Medulla oblongata (tissue), 1 donor: ENCODE measurements at regions not wholly inside any gene's neighbourhood (a gene's known extent, or its start where the extent isn't known, plus 50 kb on each side); places are given as distances from the start of the nearest gene placed in this dataset.
"Not testable (repeated sequence)": the region's sequence is repeated elsewhere in the genome, so short reads cannot be mapped to it uniquely, and the experiment has no call there.

Experiments used
- DNase-seq: peaks from one replicate; pipeline ENCODE4 v3.0.0-alpha.2; 2015; ENCODE audit errors: extremely low spot score

DNA sequence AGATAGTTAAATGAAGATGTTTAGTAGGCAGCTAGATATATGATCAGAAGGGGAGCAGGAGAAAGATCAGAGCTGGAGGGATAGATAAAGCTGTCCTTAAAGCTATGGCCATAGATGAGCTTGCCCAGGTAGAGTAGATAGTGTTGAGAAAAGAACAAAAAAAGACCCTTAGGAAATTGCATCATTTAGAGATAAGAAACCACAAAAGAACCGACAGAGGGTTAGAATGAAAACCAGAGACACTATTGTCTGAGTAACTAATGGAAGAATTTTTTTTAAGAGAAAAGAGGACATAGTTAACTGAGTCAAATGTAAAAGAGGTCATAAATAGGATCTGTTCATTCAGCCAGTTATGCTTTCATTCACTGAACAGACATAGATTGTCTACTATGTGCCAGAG is 101.8 kb downstream of the TNFAIP3 start:
- DNase-seq, result no peak

DNA sequence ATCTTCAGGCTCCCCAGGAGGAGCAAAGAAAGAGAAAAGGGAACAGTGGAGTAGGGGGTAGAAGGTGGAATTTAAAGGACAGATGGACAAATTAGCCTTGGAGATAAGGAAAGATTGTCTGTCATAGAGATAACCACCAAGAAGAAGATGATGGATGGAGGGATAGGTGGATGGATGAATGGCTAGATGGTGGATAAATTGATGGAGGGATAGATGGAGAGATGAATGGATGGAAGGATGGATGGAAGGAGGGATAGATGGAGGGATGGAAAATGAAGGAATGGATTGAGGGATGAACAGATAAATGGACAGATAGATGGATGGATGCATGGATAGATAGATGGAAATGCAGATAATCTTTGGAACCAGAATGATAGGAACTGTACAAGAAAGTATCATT is 102.8 kb downstream of the TNFAIP3 start:
- DNase-seq, result no peak

DNA sequence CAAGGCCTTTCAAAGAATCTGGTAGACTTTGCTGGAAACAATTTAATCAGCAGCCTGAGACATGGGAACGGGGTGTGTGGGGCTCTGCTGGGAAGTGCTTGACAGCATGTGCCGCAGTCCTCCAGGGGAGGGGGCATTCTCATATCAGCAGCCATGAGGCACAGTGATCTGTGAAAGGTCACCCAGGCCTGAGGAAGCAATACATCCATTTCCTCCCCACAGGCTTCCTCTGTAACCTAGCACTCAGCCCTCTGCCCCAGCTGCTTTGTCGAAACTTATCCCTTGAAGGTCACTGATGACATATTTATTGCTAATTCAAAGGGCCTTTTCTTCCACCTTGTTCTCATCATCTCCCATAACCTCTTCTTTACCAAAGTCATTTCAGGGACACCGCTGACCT is 103.3 kb downstream of the TNFAIP3 start:
- DNase-seq, result no peak

DNA sequence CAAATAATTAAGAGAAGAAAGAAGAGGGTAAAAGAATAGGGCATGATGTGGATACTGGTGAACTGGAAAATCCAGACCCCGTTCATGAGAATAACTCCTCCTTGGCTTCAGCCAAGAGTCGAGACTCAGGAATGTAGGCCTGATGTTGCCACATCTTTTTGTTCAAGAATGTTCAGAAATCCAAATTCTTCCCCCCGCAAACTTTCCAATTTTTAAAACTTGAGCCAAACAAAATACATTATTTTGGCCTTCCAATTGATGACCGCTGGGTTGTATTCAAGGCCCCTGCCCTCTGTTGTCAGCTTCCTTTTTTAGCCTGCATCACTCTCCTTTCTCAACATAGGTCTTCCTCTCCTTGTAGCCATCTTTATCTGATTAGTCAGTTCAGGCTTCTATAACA is 106.1 kb downstream of the TNFAIP3 start:
- DNase-seq, result no peak

DNA sequence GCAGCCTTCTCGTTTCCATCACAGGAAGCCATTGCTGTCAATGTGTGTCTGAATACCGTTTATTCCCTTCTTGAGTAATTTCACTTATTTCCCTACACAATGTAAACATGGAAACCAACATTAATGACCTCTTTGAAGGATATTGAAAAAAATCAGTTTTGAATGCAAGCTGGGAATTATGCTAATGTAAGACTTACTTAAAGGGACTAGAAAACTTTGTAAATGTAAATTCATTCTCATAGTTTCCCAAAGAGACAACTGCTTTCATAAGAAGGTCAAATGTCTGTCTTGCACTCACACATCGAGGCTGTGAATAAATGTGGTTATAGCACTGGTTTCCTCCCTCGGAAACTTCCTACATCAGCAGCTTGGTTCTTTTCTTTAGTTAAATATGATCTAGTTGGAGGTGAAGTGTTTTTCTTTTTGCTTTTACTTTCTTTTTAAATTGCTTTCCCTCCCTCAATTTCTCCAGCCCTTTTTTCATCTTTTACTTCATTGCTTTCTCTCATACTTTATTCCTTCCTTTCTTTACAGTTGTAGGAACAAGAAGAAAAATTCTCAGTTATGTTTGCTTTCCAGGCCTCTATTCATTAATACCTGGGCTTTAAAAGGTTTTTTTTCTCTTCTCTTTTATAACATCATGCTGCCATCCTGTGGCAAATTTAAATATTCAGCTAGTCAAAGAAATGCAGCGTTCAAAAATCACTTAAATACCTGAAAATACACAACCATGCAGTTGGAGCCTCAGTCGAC is 108.3 kb downstream of the TNFAIP3 start:
- peak; percentile 27 for DNase-seq

DNA sequence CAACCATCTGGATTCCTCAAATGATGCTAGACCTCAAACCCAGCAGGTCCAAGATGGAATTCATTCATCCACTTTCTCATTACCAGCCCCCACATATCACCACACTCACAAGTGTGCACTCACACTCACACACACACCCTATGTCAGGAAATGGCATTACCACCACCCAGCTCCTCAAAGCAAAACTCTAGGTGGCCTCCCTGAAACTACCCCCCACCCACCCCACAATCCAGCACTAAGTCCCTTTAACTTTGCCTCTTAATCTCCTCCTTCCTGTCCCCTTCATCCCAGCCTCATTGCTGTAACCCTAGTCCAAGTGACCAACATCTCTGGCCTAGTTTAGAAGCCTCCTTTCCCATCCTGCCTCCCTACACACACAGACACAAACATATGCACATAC is 109.4 kb downstream of the TNFAIP3 start:
- DNase-seq, result no peak

DNA sequence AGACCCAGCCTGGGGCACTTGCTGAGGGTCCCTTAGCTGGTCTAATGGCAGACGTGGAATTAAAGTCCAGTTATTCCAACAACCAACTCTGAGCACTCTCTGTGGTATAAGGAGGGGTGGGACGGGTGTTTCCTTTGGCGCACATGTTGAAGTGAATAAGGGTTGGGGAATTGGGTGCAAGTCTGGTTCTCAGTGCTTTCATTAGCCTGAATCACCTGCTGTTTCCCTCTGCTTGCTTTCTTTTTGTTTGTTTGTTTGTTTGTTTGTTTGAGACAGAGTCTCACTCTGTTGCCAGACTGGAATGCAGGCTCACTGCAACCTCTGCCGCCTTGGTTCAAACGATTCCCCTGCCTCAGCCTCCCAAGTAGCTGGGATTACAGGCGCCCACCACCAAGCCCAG is 110.1 kb downstream of the TNFAIP3 start:
- DNase-seq, result no peak

DNA sequence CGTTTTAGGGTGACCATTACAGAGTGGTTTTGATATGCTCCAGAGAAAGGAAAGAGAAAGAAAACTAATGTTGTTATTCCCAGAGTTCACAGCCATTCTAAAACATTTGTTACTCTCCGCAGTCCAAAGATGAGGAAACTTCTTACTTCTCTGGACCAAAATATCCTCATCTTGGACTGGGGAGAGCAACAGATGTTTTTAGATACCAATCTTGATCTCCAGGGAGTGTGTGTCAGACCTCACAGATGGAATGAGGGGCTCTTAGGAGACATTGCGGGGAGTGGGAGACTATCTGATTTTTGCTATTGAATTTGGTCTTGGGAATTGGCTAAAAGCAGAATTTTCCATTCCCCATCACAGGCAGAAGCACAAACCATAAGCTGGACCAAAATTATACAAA is 110.8 kb downstream of the TNFAIP3 start:
- no peak for DNase-seq

DNA sequence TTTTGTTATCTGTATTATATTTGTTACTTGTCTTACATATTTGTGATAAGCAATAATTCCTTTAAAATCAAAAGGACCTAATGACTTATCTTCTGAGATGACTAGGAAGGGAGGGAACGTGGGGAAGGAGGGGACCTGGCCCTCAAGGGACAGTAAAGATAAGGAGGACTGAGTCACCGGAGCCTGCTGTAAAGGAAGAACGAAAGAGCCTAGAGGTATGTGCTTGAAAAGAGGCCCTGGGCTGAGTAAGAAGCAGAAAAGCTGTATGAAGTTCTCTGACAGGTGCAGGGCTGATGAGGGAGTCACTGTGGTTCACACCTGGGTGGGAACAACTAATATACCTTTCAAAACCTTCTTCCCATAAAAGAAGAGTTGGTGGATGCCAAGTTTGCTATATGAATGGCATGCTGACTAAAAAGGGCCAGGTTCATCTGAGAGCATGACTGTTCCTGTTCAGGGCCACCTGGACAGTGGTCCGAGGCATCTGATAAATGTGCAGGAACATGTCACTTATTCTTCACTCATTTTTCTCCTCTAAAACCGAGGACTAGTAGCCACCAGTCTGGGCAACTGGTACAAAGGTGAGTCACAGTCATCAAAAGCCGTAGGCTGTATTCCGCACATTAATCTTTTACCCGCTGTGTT is 111.3 kb downstream of the TNFAIP3 start:
- no peak for DNase-seq

DNA sequence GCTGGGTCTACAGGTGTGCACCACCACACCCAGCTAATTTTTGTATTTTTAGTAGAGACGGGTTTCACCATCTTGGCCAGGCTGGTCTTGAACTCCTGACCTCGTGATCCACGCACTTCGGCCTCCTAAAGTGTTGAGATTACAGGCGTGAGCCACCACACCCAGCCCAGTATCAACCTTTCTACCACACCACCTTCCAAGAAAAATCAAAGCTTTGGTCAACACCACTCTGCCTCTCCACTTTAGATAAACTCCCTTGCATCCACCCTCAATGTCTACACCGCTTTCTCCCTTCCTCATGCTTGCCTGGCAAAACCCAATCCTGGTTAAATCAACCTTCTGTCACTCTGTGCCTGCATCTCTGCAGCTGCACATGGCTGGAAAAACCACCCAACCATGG is 112.2 kb downstream of the TNFAIP3 start:
- DNase-seq, result not testable (repeated sequence)

DNA sequence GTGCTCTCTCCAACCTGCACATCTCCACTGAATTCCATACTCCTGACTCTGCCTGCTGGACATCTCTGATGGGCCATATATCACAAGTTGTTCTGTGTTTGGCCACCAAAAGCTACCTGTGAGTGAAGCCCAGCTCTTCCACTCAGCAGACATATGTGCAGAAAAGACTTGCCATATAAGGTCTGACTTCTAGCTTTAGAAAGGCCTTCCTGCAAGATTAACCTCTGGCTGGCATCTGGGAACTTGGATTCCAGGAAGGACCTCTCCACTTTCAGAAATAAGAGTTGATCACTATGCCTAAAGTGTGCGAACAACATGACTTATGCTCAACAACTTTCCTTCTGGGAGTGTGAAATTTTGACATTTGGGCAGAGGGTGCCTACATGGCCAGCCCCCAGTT is 113.7 kb downstream of the TNFAIP3 start:
- no peak for DNase-seq

DNA sequence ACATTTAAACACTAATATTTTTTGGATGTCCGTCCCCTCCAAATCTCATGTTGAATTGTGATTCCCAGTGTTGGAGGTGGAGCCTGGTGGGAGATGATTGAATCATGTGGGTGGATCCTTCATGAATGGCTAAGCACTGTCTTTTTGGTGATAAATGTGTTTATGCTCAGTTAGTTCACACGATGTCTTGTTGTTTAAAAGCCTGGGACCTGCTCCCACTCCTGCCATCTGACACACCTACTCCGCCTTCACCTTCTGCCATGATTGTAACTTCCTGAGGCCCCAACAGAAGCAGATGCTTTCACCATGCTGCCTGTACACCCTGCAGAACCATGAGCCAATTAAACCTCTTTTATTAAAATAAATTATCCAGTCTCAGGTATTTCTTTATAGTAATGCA is 114.7 kb downstream of the TNFAIP3 start:
- no peak for DNase-seq

DNA sequence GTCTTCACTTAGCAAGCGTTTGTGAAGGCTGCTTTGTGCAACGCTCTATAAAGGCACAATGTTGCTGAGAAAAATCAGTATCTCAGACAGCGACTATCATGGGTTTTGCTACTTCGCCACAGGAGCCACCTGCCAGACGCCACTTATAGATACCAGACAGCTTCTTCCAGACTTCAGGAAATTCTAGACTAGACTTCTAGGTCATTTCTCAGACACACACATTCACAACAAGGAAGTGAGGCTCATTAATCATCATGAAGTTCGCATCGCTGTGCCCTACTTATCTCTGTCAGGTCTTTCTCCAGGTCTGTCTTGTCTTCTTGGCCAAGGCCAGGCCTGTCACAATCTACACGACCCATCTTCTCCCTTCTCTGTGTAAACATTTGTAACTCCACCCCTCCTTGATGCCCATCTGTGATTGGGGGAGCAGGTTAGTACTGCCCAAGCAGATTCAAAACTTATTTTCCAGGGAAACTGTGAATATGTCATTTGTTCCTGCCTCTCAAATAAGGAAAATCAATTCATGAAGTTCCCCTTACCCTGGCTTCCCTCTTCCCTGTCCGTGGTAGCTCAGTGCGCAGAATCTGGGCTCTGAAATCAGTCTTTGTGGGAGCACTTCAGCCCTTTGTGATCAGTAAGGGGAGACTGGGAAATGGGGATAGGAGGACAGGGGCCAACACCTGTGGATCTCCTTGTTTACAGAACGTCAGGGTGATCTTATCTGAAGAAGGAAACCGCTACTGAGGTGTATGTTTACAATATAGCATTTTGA is 115.5 kb downstream of the TNFAIP3 start:
- DNase-seq, result no peak

DNA sequence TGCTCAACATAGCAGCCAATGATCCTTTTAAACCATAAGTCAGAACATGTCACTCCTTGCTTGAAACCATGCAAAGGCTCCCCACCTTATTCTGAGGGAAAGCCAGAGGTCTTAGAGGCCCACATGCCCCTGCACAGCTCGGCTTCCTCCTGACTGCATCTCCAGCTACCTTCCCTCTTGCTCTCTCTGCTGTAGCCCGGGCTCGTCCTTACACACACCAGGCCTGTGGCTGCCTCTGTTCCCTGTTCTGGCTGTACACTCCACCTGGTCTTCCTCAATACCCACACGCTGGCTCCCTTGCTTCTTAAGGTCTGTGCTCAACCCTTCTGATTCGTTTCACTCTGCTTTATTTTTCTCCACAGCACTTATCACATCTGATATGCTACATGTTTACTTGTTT is 116.2 kb downstream of the TNFAIP3 start:
- no peak for DNase-seq

DNA sequence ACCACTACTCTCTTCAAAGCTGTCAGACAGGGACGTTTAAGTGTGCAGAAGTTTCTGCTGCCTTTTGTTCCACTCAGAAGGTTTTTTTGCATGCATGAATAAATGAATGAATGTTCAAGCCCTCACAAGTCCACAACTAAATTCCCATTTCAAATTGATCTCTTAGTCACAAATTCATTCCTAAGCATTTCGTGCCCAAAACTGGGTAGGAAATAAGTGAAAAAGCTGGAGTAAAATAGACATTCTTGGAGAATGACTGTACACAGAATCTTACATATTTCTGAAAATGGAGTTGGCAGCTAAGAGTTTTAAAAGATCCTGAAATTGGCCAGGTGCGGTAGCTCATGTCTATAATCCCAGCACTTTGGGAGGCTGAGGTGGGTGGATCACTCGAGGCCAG is 117.6 kb downstream of the PERP start:
- DNase-seq, result no peak

DNA sequence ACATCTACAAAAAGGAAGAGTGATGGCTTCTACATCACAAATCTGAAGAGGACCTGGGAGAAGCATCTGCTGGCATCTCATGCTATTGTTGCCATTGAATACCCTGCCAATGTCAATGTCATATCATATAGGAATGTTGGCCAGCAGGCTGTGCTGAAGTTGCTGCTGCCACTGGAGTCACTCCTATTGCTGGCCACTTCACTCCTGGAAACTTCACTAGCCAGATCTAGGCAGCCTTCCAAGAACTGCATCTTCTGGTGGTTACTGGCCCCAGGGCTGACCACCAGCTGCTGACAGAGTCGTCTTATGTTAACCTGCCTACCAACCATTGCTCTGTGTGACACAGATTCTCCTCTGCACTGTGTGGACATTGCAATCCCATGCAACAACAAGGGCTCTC is 111.8 kb downstream of the PERP start:
- DNase-seq, result no peak

DNA sequence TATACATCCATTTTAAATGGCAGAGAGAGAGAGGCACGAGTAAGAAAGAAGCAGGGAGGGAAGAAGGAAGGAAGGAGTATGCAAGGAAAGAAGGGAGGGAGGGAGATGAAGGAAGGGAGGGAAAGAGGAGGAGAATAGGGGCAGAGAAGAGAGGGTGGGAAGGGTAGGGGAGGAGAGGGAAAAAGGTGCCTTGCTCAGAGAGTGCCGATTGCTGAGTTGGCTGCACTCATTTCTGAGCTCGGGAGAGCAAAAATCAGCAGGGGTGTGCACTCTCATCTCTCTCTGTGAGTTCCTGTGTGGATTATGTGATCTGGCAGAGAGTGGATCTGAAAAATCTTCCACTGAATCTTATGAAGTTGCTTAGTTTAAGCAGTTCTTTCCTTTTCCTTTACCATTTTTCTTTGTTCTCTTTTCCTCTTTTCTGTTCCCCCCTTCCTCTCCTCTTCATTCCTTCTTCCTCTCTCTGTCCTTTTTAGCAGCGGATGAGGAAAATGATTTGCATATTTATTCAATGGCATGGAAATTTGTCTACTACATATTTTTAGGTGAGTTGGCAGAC is 108.7 kb downstream of the PERP start:
- no peak for DNase-seq

DNA sequence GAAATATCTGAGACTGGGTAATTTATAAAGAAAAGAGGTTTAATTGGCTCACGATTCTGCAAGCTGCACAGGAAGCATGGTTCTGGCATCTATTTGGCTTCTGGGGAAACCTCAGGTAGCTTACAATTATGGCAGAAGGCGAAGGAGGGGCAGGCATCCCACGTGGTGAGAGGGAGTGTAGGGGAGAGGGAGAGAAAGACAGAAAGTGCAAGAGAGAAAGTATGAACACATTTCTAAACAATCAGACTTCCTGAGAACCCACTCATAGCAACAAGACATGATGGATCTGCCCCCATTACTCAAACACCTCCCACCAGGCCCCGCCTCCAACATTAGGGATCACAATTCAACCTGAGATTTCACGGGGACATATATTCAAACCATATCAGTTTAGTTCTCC is 107.4 kb downstream of the PERP start:
- no peak for DNase-seq

DNA sequence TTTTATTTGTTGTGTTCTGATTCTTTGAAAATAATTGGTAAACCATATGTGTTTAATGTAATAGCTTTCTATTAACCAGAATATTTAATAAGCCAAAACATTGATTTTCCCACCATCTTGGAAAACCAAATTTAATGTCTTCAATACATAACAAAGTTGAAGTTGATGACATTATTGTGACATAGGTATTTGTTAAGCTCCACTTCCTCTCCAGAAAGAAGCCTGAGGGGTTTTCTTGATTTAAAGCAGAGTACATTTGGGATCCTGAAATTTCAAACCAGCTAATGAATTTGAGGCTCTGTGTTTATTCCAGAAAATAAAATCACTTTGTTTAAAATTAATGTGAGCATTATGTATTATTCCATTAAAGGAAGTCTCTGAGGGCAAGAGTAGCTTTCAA is 106.3 kb downstream of the PERP start:
- no peak for DNase-seq

DNA sequence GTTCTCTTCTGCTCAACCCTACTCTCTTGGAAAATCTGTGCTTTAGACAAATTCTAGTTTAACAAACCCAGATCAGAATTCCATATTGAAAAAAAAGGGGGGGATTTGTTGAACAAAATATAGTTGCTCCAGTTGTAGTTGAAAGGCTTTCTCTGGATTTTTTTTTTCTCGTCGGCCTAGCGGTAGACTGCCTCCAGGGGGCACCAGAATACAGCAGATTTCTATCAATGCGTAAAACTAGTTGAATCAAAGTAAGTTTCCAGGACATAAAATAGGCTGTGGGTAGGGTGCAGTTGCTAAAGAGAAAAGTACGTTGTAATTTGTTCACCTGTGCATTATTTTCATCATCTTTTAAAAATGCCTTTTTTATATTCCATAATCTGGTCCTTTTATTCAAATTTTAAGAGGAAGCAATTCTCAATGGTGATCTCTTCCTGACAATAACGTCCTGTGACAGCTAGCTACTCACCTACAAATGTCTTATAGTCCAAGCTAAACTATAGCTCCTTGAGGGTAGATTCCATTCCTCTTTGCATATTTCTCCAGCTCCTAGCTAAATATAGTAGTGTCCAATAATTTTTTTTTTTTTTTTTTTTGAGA is 105.4 kb downstream of the PERP start:
- peak; percentile 72 for DNase-seq

DNA sequence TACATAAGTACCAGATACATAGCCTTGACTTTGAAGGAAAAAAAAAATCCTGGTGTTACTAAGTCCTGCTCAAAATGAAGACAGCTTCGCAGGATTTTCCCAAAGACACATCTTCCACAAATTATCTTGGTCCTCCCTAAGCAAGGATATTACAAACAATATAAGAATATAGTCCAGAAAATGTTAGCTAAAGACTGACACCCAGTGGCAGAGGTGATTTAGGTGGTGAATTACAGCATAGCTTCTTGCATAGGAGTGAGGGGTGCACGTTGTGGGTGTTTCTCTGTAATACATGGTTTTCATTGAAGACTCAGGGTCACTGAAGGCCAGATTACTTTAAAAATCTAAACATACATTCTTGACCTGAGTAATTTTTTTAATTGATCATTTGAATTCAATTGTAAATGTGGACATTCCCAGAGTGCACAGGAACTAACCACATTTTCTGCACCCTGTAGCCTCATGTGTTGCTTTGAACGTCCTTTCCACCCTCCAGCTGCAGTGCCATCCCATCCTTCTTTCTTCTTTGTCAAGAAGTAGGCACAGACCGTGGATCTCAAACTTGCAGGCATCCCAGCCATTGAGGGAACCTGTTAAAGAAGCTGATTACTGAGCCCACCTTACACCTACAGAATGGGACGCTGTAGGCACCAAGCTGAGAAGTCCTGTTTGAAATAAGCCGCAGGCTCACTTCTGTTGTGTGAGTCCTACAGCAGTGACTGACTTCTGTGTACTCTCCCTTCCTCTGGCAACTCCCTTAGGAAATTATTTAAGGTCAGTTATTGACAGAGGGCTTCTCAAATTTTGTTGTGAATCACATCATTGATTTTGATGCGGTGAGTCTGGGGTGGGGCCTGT is 102.6 kb downstream of the PERP start:
- peak; percentile 40 for DNase-seq
